C4-2B (cell line): ENCODE measurements at regions not wholly inside any gene's neighbourhood (a gene's known extent, or its start where the extent isn't known, plus 50 kb on each side); places are given as distances from the start of the nearest gene placed in this dataset.
"Not testable (repeated sequence)": the region's sequence is repeated elsewhere in the genome, so short reads cannot be mapped to it uniquely, and the experiment has no call there.

ENCODE experiments used
- H3K27ac ChIP-seq: fragments of 450-650 bp; 2 replicates; pipeline ENCODE4 v1.5.1; 2017
- ZFX ChIP-seq: fragments of 450-650 bp; IDR thresholded peaks from 2 replicates; pipeline ENCODE4 v1.6.1; 2017
- TF ChIP-seq, protein P1 (sequence below): fragments of 450-650 bp; conservative IDR thresholded peaks from 2 replicates; pipeline ENCODE4 v1.5.1; 2017; ENCODE audit warnings: mild to moderate bottlenecking

GRCh38 chr6:97347111-97347510, 64.1 kb upstream of the MMS22L start:
- TF ChIP-seq, protein P1, sequence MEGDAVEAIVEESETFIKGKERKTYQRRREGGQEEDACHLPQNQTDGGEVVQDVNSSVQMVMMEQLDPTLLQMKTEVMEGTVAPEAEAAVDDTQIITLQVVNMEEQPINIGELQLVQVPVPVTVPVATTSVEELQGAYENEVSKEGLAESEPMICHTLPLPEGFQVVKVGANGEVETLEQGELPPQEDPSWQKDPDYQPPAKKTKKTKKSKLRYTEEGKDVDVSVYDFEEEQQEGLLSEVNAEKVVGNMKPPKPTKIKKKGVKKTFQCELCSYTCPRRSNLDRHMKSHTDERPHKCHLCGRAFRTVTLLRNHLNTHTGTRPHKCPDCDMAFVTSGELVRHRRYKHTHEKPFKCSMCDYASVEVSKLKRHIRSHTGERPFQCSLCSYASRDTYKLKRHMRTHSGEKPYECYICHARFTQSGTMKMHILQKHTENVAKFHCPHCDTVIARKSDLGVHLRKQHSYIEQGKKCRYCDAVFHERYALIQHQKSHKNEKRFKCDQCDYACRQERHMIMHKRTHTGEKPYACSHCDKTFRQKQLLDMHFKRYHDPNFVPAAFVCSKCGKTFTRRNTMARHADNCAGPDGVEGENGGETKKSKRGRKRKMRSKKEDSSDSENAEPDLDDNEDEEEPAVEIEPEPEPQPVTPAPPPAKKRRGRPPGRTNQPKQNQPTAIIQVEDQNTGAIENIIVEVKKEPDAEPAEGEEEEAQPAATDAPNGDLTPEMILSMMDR = no peak
- no peak for TF ChIP-seq ZFX
- H3K27ac ChIP-seq = no peak overlapping the region

DNA sequence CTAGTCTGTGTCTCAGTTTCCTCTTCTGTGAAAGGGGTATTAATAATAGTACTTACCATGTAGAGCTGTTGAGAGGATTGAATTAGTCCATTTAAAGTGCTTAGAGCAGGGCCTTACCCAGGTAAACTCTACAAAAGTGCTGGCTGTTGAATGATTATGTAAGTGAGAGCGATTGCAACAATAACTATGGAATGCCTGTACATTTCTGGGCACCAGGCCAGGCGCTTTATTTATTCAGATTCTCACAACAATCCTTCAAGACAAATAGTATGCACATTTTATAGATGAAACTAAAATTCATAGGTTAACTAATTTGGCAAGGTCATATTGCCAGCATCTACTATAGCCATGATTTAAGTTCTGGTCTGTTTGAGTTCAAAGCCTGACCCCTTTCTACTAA, 78.3 kb upstream of the MMS22L start:
- no peak overlapping the region for H3K27ac ChIP-seq
- TF ChIP-seq, protein P1 = no peak
- no peak for TF ChIP-seq ZFX

- TF ChIP-seq, protein P1 = no peak
- no peak for TF ChIP-seq ZFX
- no peak overlapping the region for H3K27ac ChIP-seq
Measured at GRCh38 chr6:97364327-97364726, 81.3 kb upstream of the MMS22L start.

- H3K27ac ChIP-seq = not testable (repeated sequence)
Measured at GRCh38 chr6:97382071-97382470, 99.1 kb upstream of the MMS22L start.

DNA sequence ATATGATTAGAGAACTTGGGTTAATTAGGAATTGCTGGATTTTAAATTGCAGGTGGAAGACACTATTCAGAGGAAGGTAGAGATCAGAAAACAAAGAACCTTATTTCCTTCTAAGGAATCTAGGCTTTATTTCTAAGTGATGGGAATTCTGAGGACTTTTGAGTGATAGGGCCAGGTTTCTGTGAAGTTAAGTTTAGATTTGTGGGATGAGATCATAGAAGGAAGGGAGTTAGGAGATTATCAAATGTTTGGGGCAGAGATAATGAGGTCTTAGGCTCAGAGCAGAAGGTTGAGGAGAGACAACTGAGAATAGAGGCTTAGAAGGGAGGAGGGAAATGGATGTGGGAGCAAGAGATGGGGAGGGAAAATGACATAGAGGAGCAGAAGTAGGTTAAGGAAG, 109.7 kb upstream of the MMS22L start:
- H3K27ac ChIP-seq = no peak overlapping the region
- no peak for TF ChIP-seq ZFX
- TF ChIP-seq, protein P1 = no peak

DNA sequence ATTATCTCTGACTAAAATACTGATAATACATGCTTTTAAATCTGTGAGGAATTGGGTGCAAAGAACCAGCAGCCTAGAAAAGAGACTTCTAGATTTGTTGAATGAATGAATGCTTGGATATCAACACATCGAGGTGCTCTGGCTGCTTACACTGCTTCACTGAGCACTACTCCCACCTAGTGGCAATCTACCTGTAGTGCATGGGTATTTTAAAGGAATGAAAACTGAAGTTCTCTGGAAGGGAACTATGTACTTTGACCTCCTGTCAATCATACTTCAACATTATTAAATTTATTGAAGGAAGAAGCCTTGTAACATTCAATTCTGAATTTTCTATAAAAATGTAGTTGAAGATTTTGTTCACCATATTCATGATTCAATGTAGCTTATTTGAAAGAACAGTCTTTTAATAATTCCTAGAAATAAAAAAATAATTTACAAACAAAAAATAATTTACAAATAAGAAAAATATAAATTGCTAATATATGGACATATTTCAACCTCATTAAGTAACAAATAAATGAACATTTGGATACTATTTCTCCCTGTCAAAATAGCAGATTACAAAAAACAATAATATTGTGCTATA, 111.2 kb upstream of the MMS22L start:
- TF ChIP-seq, protein P1 = peak; percentile 90
- TF ChIP-seq ZFX = no peak
- H3K27ac ChIP-seq = no peak overlapping the region

DNA sequence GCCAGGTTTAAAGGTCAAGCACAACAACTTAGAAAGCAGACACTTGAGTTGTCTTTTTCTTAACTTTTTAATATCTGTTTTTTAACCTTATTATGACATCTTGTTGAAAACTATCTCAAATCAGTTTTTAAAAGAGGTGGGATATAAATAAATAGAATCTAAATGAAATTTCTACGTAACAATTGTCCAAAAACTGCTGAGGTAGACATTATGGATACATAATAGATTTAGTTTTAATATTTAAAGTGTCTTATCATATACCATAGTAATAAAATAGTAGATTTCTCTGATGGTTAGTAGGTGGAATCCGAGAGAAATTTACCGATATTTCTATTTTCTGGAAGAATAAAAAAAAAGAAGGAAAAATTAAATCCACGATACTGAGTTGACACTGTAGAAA, 113.9 kb upstream of the MMS22L start:
- TF ChIP-seq, protein P1 = no peak
- no peak for TF ChIP-seq ZFX
- no peak overlapping the region for H3K27ac ChIP-seq

GRCh38 chr6:97399208-97399607, 116.2 kb upstream of the MMS22L start:
- no peak overlapping the region for H3K27ac ChIP-seq
- TF ChIP-seq, protein P1 = no peak
- TF ChIP-seq ZFX = no peak
